H1 (cell line): ENCODE measurements at regions not wholly inside any gene's neighbourhood (a gene's known extent, or its start where the extent isn't known, plus 50 kb on each side); places are given as distances from the start of the nearest gene placed in this dataset.

Experiments
- HDAC6 ChIP-seq: IDR thresholded peaks from one replicate; pipeline ENCODE4 v1.7.1; 2012; ENCODE audit warnings: low read depth, mild to moderate bottlenecking, inconsistent platforms, low read length, moderate library complexity
- TAF7 ChIP-seq: optimal IDR thresholded peaks from 2 replicates; pipeline ENCODE3; 2011; ENCODE audit warnings: low read depth, mild to moderate bottlenecking, inconsistent platforms, low read length, moderate library complexity, borderline replicate concordance
- TF ChIP-seq, protein P1 (sequence below), 3 experiments: IDR thresholded peaks; 1 replicate in 2 of 3; 2 replicates in 1 of 3; pipeline versions ENCODE4 v1.5.1 to v1.6.1; 2011; ENCODE audit warnings: low read length in 3 of 3, mild to moderate bottlenecking in 3 of 3, inconsistent platforms in 2 of 3, low read depth in 1 of 3, moderate library complexity in 1 of 3; ENCODE audit not compliant: insufficient read depth in 1 of 3; ENCODE audit errors: control extremely low read depth in 1 of 3

DNA sequence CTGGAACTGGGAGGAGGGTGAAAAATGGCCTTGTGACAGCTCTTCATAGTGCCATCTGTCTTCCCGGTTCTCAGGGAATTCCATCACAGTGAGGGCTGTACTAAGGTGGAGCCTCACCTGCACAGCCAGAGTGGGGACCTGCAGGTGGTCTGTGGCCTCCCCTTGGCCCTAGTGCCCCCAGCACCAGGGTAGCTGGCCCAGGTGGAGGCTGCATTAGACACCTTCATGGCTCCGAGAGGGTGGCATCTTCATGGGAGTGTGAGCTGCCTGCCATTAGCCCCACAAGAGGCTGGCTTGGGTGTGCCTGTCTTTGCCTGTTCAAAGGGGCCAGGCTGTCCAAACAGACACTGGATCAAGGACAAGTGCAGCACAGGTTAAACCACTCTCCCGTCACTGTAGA, 95.5 kb upstream of the PRR23E start (continued):
- TF ChIP-seq, protein P1, sequence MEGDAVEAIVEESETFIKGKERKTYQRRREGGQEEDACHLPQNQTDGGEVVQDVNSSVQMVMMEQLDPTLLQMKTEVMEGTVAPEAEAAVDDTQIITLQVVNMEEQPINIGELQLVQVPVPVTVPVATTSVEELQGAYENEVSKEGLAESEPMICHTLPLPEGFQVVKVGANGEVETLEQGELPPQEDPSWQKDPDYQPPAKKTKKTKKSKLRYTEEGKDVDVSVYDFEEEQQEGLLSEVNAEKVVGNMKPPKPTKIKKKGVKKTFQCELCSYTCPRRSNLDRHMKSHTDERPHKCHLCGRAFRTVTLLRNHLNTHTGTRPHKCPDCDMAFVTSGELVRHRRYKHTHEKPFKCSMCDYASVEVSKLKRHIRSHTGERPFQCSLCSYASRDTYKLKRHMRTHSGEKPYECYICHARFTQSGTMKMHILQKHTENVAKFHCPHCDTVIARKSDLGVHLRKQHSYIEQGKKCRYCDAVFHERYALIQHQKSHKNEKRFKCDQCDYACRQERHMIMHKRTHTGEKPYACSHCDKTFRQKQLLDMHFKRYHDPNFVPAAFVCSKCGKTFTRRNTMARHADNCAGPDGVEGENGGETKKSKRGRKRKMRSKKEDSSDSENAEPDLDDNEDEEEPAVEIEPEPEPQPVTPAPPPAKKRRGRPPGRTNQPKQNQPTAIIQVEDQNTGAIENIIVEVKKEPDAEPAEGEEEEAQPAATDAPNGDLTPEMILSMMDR (IDR thresholded peaks at IDR 0.05; ENCODE audit: control extremely low read depth in 1 of 3, insufficient read depth in 1 of 3, low read depth in 1 of 3, low read length in 3 of 3) = no peak
- TF ChIP-seq HDAC6 (no peak), TAF7 (no peak)
